NCI-H2107 treated with DMSO at 0.1 percent for 48 hours (cell line): ENCODE measurements at regions not wholly inside any gene's neighbourhood (a gene's known extent, or its start where the extent isn't known, plus 50 kb on each side); places are given as distances from the start of the nearest gene placed in this dataset.

Source experiments
- DNase-seq: peaks from one replicate; lab custom pipeline; 2025; ENCODE audit not compliant: unreplicated experiment; lab: John Stamatoyannopoulos, UW

GRCh38 chr9:1462626-1463308, 412.6 kb downstream of the DMRT2 start:
- no peak for DNase-seq

GRCh38 chr9:1469996-1470395, 419.8 kb downstream of the DMRT2 start:
- no peak for DNase-seq

- no peak for DNase-seq
Measured at GRCh38 chr9:1473956-1474634, 423.9 kb downstream of the DMRT2 start.

GRCh38 chr9:1474671-1475070, 424.5 kb downstream of the DMRT2 start:
- no peak for DNase-seq

- DNase-seq: no peak
Measured at GRCh38 chr9:1490341-1491232, 440.4 kb downstream of the DMRT2 start.

- peak; percentile 57 for DNase-seq
Measured at GRCh38 chr9:1492156-1492555, 442.0 kb downstream of the DMRT2 start.

- peak; percentile 98 for DNase-seq
Measured at GRCh38 chr9:1495282-1496030, 445.3 kb downstream of the DMRT2 start.

GRCh38 chr9:1505489-1505888, 455.3 kb downstream of the DMRT2 start:
- no peak for DNase-seq

- DNase-seq: no peak
Measured at GRCh38 chr9:1510712-1511111, 460.6 kb downstream of the DMRT2 start.

GRCh38 chr9:1513105-1513504, 462.9 kb downstream of the DMRT2 start:
- DNase-seq: no peak

GRCh38 chr9:1514250-1514649, 464.1 kb downstream of the DMRT2 start:
- no peak for DNase-seq

GRCh38 chr9:1514776-1515363, 464.7 kb downstream of the DMRT2 start:
- no peak for DNase-seq

GRCh38 chr9:1515557-1515956, 465.4 kb downstream of the DMRT2 start:
- no peak for DNase-seq

- no peak for DNase-seq
Measured at GRCh38 chr9:1521547-1521946, 471.4 kb downstream of the DMRT2 start.

- DNase-seq: no peak
Measured at GRCh38 chr9:1522219-1522767, 472.1 kb downstream of the DMRT2 start.

GRCh38 chr9:1528456-1528855, 478.3 kb downstream of the DMRT2 start:
- no peak for DNase-seq

GRCh38 chr9:1530696-1531095, 480.5 kb downstream of the DMRT2 start:
- no peak for DNase-seq

- no peak for DNase-seq
Measured at GRCh38 chr9:1531424-1531823, 481.3 kb downstream of the DMRT2 start.

- DNase-seq: no peak
Measured at GRCh38 chr9:1532171-1532570, 482.0 kb downstream of the DMRT2 start.

GRCh38 chr9:1535051-1535450, 480.1 kb upstream of the SMARCA2 start:
- DNase-seq: no peak
